HPDE6-E6E7 (cell line): ENCODE measurements at regions not wholly inside any gene's neighbourhood (a gene's known extent, or its start where the extent isn't known, plus 50 kb on each side); places are given as distances from the start of the nearest gene placed in this dataset.

ENCODE experiments used
- DNase-seq: peaks from one replicate; pipeline ENCODE4 v3.0.0; 2011; ENCODE audit warnings: missing footprints; ENCODE audit errors: extremely low spot score

- DNase-seq: no peak
Measured at GRCh38 chr14:101357038-101357437, 204.3 kb upstream of the DIO3 start.

GRCh38 chr14:101357559-101358319 lies 203.6 kb upstream of the DIO3 start:
- DNase-seq: no peak

GRCh38 chr14:101358320-101359125 lies 202.8 kb upstream of the DIO3 start:
- DNase-seq: no peak

GRCh38 chr14:101359221-101360053 lies 201.9 kb upstream of the DIO3 start:
- DNase-seq: no peak

DNA sequence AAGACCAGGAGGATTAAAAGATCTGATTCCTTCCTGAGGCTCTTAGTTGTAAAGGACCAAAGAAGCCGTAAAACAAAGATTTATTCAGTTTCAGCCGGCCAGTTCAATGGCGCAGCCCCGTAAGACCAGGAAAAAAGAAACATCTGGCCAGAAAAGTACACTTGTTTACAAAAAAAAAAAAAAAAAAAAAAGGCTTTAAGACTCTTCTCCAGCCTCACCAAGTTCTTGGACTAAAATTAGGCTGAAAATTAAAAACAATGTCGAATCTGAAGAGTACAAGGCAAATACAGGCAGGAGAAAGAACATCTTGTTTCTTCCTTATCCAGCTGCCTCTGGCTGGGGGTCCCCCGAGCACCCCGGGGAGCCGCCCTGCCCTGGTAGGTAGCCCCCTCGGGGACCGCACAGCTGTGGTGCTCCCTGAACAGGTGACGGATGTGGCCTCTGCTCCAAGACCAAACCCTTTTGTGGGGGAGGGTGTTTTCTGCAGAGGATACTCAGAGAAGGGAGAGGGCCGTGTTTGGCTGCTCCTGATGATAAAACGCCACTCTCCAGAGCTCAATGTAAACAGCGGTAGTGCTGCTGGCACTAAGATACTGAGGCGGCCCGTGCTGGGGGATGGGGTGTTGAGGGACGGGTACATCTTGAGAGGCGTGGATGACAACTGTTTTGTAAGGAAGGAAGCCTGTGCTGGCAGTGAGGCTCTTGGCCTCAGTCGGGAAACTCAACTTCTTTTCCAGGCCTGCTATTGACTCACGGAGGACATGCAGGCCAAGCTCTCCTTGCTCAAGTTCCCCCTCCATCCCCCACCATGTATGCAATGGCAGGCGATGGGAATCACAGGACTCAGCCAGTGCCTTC lies 201.0 kb upstream of the DIO3 start:
- no peak for DNase-seq

- DNase-seq: no peak
Measured at GRCh38 chr14:101361044-101361443, 200.3 kb upstream of the DIO3 start.

DNA sequence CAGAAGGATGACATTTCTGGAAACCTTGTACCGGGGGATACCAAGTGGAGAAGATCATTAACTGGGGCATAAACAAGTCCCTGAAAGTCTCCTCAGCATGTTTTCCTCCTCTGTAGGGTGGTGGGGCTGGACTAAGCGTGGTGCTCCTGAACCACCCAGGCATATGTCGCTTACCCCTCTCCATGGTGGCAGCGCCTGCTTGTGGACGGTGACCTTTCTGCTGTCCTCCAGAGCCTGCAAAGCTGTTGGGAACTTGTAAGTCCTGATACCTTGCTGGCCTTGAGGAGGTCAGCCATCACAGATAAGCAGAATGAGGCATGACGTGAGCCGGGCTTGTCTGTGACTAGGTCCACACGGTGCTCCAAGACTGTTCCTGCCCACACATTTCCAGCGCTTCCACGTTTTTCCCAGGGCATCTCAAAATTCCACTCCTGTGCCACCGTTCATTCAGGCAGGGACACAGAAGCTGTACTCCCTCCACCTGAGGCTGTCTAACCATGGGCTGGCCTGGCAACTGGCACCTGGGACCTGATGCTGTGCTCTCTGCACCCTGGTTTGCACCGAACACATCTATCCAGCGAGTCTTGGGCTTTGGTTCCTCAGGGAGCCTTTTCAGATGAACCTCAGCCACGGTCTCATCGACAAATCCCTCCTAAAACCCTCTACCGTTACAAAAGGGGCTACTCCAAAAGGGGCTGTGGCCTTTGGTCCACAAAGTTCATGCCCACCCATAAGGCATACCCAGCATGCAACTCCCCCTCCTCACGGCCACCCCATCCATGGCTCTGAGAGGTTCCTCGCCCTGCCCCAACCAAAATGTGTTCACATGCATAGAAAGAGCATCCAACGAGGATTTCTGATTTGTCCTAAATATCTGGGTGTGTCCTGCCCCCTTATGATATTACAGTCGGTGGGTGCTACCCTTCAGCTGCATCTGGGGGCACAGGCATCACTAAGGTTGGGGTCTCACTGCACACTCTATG lies 199.6 kb upstream of the DIO3 start:
- no peak for DNase-seq

DNA sequence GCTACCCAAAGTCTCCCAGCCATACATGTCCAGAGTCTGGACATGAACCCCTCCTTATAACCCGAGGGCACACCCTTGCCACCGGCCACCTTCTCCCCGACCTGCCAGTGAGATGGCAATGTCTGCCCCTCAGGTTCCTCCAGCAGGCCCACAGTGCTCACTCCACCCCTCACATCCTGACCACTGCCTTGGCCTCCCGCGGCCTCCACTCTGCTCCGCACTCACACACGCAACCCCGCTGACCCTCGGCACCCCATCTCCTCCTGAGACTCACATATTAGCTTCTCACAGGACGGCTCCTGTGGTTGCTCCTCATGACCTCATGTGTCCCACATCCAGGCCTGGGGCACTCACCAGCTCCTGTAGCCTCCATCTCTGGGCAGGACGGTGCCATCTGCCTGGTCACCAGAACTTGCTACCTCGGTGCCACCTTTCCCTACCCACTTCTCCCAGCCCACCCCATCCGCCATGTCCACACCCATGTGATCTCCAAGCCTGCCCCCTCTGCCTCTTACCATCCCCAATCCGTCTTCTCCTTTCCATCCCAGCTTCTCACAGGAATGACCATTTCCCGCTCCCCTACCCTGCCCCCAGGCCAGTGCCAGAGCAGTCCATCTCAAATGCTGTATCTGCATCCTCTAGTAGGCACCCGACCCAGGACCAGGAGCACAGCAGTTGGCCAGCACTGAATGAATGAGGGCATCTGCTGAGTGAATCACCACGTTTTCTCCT lies 198.6 kb upstream of the DIO3 start:
- no peak for DNase-seq

DNA sequence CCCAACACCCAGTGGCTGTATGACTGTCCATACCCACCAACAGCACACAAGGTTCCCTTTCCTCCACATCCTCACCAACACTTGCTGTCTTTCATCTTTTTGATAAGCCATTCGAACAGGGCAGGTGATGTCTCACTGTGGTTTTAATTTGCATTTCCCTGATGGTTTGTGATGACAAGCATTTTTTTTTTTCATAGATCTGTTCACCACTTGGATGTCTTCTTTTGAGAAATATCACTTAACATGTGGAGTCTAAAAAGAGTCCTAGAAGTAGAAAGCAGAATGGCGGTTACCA lies 198.1 kb upstream of the DIO3 start:
- DNase-seq: no peak

DNA sequence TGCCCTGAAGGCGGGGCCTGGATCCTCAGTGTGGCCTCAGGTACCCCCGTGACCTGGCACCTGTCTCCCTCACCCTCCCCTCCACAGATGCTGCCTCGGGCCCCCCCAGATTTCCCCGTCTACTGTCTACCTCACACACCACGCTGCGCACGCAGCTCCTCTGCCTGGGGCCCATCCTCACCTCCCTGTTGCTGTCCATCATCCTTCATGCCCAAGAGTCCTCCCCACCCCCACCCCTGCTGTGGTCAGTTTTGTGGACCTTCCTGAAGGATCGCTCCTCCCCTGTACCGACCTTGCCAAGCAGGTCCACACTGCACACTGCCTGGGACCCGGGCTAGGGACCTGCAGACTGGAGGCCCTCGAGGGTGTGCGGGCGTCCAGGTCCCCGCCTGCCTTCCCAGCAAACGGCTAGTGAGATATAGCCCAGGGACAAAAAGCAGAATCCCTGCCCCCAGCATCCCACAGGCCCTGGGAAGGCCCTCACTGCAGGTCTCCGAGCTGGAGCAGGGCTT lies 197.4 kb upstream of the DIO3 start:
- no peak for DNase-seq

DNA sequence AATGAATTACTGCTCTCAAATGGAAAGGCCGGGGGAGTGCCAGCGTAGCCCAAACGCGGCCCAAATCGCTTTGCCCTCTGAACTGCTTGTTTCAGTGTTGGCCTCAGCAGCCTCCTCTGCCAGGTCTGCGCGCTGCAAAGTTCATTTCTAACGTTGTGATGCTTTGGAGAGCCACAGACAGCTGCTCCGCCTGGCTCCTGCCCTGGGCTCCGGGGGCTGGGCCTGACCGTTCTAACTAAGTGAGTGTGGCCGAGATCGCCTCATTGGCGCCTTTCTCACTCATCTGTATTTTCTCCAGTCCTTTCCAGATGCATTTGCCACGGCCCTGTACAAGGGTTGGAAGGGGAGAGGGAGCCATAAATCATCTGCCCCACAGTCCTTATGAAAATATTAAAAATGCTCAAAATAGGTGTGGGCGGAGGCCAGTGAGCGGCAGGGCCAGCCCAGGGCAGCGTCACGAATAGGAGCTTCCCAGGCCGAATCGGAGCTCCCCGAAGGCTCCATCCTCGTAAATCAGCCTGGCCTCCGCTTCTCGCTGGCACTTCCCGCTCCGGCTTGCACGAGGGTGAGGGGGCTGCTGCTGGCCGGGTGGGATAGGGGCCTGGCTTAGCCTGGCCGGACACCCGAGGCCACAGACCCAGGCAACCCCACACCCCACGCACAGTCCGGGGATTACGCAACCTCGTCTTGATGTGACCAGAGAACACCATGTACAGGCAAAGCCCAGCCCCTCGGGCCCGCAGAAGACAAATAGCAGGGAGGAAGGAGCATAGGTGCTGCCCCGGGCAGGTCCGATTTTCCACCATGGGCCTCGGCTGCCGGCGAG lies 196.6 kb upstream of the DIO3 start:
- no peak for DNase-seq

- DNase-seq: no peak
Measured at GRCh38 chr14:101365329-101366158, 195.8 kb upstream of the DIO3 start.

DNA sequence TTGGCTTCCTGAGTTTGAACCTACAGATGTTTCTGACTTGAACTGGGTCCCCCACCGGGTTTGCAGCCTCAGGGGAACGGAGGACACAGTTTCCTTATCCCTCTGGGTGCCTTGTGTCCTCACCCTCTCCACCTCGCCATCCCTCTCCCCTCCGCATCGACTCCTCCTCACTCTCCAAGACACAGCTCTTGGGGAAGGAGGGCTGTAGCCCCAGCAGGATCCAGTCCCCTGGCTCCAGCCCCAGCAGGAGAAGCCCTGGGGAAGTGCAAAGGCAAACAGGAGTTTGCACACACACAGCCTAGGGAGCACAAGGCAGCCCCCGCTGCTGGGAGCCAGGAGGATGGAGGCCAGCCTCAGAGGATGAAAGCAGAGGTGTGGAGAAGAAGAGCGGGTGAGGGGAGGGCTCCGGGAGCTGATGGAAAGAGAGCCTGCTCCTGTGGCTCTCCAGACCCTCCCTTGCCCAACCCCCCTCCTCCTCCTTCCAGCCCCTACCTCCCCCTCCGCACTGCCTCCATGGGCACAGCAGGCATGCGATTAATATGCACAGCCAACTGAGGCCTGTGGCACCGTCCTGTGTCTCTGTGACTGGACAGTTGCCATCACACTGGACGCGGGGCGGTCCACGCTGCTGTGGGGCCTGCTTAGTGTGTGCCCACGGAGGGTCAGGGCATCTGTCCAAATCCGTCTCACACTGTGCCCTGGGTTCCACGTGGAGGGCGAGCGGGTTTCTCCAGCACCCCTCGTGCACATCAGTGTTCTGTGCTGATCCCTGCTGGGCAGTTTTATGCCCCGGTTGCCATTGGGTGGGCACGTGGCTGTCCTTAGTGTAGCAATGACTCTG lies 193.7 kb upstream of the DIO3 start:
- DNase-seq: no peak

- DNase-seq: no peak
Measured at GRCh38 chr14:101368629-101369028, 192.7 kb upstream of the DIO3 start.

- no peak for DNase-seq
Measured at GRCh38 chr14:101369194-101369915, 191.9 kb upstream of the DIO3 start.
